ENCODE measurements at regions not wholly inside any gene's neighbourhood (a gene's known extent, or its start where the extent isn't known, plus 50 kb on each side); places are given as distances from the start of the nearest gene placed in this dataset.

- TF ChIP-seq POLR2A (IDR thresholded peaks at IDR 0.05; ENCODE audit: low read depth, low read length) = no peak
- TF ChIP-seq CTCF (conservative IDR thresholded peaks at IDR 0.05; ENCODE audit: low read depth, low read length) = peak; percentile 56
- TF ChIP-seq RCOR1 (IDR thresholded peaks at IDR 0.05; ENCODE audit: insufficient replicate concordance, low read length) = no peak
- no peak for TF ChIP-seq BHLHE40 (IDR thresholded peaks at IDR 0.05; ENCODE audit: low read depth, low read length)
- no peak for TF ChIP-seq CEBPB (IDR thresholded peaks at IDR 0.05; ENCODE audit: low read depth, low read length)
- no peak for TF ChIP-seq MAZ (IDR thresholded peaks at IDR 0.05; ENCODE audit: borderline replicate concordance, low read depth, low read length)
- no peak for TF ChIP-seq FOS (IDR thresholded peaks at IDR 0.05; ENCODE audit: low read depth, low read length)
- TF ChIP-seq ELK1 (IDR thresholded peaks at IDR 0.05; ENCODE audit: borderline replicate concordance, low read depth, low read length) = no peak
- TF ChIP-seq RAD21 (IDR thresholded peaks at IDR 0.05; ENCODE audit: low read length) = peak; percentile 56
- TF ChIP-seq USF2 (IDR thresholded peaks at IDR 0.05; ENCODE audit: low read depth, low read length) = no peak
Observed at GRCh38 chr4:52234561-52235440, 183.7 kb downstream of the SPATA18 start.
